ENCODE measurements at regions not wholly inside any gene's neighbourhood (a gene's known extent, or its start where the extent isn't known, plus 50 kb on each side); places are given as distances from the start of the nearest gene placed in this dataset.

DNA sequence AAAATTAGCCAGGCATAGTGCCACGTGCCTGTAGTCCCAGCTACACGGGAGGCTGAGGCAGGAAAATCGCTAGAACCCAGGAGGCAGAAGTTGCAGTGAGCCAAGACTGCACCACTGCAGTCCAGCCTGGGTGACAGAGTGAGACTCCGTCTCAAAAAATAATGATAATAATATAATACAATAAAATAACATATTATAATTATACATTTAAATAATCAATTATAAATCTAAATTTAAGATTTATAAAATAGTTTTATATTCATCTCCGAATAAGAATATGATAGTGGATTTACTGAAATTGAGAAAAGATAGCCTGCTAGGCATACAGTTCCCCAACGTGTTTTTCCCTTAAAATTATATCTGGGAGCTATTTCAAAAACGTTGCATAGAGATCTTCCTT lies 599.6 kb downstream of the CDH18 start:
- TF ChIP-seq ZNF23 (CRISPR knock-in tag; IDR thresholded peaks at IDR 0.05) = no peak
- no peak for TF ChIP-seq ZNF586 (CRISPR knock-in tag; conservative IDR thresholded peaks at IDR 0.05)
- TF ChIP-seq, protein P1, sequence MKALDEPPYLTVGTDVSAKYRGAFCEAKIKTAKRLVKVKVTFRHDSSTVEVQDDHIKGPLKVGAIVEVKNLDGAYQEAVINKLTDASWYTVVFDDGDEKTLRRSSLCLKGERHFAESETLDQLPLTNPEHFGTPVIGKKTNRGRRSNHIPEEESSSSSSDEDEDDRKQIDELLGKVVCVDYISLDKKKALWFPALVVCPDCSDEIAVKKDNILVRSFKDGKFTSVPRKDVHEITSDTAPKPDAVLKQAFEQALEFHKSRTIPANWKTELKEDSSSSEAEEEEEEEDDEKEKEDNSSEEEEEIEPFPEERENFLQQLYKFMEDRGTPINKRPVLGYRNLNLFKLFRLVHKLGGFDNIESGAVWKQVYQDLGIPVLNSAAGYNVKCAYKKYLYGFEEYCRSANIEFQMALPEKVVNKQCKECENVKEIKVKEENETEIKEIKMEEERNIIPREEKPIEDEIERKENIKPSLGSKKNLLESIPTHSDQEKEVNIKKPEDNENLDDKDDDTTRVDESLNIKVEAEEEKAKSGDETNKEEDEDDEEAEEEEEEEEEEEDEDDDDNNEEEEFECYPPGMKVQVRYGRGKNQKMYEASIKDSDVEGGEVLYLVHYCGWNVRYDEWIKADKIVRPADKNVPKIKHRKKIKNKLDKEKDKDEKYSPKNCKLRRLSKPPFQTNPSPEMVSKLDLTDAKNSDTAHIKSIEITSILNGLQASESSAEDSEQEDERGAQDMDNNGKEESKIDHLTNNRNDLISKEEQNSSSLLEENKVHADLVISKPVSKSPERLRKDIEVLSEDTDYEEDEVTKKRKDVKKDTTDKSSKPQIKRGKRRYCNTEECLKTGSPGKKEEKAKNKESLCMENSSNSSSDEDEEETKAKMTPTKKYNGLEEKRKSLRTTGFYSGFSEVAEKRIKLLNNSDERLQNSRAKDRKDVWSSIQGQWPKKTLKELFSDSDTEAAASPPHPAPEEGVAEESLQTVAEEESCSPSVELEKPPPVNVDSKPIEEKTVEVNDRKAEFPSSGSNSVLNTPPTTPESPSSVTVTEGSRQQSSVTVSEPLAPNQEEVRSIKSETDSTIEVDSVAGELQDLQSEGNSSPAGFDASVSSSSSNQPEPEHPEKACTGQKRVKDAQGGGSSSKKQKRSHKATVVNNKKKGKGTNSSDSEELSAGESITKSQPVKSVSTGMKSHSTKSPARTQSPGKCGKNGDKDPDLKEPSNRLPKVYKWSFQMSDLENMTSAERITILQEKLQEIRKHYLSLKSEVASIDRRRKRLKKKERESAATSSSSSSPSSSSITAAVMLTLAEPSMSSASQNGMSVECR (CRISPR knock-in tag; IDR thresholded peaks at IDR 0.05) = no peak
- no peak for TF ChIP-seq ZNF224 (CRISPR knock-in tag; IDR thresholded peaks at IDR 0.05)
- TF ChIP-seq IRF2 (CRISPR knock-in tag; IDR thresholded peaks at IDR 0.05) = no peak
- no peak for TF ChIP-seq JUND (IDR thresholded peaks at IDR 0.05; ENCODE audit: borderline replicate concordance, low read depth, low read length)
- TF ChIP-seq JUND (tag; IDR thresholded peaks at IDR 0.05; ENCODE audit: borderline replicate concordance, low read depth, low read length) = no peak
- TF ChIP-seq PYGO2 (tag; IDR thresholded peaks at IDR 0.05) = no peak
- no peak for TF ChIP-seq ZFP30 (CRISPR knock-in tag; IDR thresholded peaks at IDR 0.05; ENCODE audit: borderline replicate concordance)
- TF ChIP-seq, protein P2, sequence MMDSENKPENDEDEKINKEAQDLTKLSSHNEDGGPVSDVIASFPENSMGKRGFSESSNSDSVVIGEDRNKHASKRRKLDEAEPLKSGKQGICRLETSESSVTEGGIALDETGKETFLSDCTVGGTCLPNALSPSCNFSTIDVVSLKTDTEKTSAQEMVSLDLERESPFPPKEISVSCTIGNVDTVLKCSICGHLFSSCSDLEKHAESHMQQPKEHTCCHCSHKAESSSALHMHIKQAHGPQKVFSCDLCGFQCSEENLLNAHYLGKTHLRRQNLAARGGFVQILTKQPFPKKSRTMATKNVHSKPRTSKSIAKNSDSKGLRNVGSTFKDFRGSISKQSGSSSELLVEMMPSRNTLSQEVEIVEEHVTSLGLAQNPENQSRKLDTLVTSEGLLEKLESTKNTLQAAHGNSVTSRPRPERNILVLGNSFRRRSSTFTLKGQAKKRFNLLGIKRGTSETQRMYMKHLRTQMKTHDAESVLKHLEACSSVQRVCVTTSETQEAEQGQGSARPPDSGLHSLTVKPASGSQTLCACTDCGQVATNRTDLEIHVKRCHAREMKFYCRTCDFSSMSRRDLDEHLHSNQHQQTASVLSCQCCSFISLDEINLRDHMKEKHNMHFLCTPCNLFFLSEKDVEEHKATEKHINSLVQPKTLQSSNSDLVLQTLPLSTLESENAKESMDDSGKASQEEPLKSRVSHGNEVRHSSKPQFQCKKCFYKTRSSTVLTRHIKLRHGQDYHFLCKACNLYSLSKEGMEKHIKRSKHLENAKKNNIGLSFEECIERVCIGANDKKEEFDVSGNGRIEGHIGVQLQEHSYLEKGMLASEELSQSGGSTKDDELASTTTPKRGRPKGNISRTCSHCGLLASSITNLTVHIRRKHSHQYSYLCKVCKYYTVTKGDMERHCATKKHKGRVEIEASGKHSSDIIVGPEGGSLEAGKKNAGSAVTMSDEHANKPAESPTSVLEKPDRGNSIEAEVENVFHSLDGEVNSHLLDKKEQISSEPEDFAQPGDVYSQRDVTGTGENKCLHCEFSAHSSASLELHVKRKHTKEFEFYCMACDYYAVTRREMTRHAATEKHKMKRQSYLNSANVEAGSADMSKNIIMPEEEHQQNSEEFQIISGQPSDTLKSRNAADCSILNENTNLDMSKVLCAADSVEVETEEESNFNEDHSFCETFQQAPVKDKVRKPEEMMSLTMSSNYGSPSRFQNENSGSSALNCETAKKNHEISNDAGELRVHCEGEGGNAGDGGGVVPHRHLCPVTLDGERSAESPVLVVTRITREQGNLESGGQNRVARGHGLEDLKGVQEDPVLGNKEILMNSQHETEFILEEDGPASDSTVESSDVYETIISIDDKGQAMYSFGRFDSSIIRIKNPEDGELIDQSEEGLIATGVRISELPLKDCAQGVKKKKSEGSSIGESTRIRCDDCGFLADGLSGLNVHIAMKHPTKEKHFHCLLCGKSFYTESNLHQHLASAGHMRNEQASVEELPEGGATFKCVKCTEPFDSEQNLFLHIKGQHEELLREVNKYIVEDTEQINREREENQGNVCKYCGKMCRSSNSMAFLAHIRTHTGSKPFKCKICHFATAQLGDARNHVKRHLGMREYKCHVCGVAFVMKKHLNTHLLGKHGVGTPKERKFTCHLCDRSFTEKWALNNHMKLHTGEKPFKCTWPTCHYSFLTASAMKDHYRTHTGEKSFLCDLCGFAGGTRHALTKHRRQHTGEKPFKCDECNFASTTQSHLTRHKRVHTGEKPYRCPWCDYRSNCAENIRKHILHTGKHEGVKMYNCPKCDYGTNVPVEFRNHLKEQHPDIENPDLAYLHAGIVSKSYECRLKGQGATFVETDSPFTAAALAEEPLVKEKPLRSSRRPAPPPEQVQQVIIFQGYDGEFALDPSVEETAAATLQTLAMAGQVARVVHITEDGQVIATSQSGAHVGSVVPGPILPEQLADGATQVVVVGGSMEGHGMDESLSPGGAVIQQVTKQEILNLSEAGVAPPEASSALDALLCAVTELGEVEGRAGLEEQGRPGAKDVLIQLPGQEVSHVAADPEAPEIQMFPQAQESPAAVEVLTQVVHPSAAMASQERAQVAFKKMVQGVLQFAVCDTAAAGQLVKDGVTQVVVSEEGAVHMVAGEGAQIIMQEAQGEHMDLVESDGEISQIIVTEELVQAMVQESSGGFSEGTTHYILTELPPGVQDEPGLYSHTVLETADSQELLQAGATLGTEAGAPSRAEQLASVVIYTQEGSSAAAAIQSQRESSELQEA (IDR thresholded peaks at IDR 0.05; ENCODE audit: low read depth) = no peak
- no peak overlapping the region for H3K4me3 ChIP-seq
- H3K27ac ChIP-seq (ENCODE audit: extremely low read depth, low read depth, low read length) = no peak overlapping the region
- DNase-seq (ENCODE audit: extremely low read depth in 1 of 4, low spot score in 3 of 4) (no peak), FAIRE-seq (no peak), ATAC-seq (no peak)
- ChIA-PET POLR2A (no interaction called here), CTCF (ENCODE audit: low intra/inter-chr PET ratio) (no interaction called here)
- H3K36me3 ChIP-seq (ENCODE audit: control insufficient read depth, insufficient read depth, low read length) = no peaks in the 10 kb centered on the region
- no peaks in the 10 kb centered on the region for H3K27me3 ChIP-seq (ENCODE audit: control insufficient read depth in 2 of 2, insufficient read depth in 2 of 2, low read length in 2 of 2)
- no peak overlapping the region for H2AFZ ChIP-seq (ENCODE audit: low read depth, low read length)
- H3K4me2 ChIP-seq (ENCODE audit: insufficient read depth, low read length) = no peak overlapping the region
- peaks cover 2% of the 10 kb centered on the region; the same call in 1 of the 2 replicates for H3K9me3 ChIP-seq (replicated peaks; ENCODE audit: control insufficient read depth, insufficient read depth, low read depth, low read length)
- no peak overlapping the region for H3K9ac ChIP-seq (ENCODE audit: insufficient read depth in 1 of 2, low read depth in 2 of 2, low read length in 2 of 2)
- no TSS peak for BruUV-seq (replicated peaks)
- H3K9me1 ChIP-seq (ENCODE audit: control insufficient read depth, insufficient read depth, low read length) = no peaks in the 10 kb centered on the region
- H3K4me1 ChIP-seq (replicated peaks in 1 of 2; ENCODE audit: control insufficient read depth in 2 of 2, insufficient read depth in 2 of 2, low read length in 2 of 2) = no peaks in the 10 kb centered on the region
- 7% methylated on average over 7 of the region's 7 CpGs for WGBS (ENCODE audit: insufficient coverage, low coverage, missing lambda C conversion rate)
- in situ Hi-C loops (cut with MboI) = no loop called here
- no peaks in the 10 kb centered on the region for H3K79me2 ChIP-seq (ENCODE audit: control insufficient read depth, insufficient read depth, low read length)
- no peaks in the 10 kb centered on the region for H4K20me1 ChIP-seq (replicated peaks; ENCODE audit: control insufficient read depth, insufficient read depth, low read length)
- intact Hi-C loops (cut with micrococcal nuclease) = no loop called here
